ENCODE measurements at regions not wholly inside any gene's neighbourhood (a gene's known extent, or its start where the extent isn't known, plus 50 kb on each side); places are given as distances from the start of the nearest gene placed in this dataset.

- no peak for TF ChIP-seq CTCF (IDR thresholded peaks at IDR 0.05; ENCODE audit: borderline replicate concordance, control extremely low read depth, extremely low read depth, insufficient read depth, missing control alignments)
- in situ Hi-C loops (cut with MboI; ENCODE audit: low sequenced_read_pairs, unreplicated experiment), result no loop called here
- no peak for DNase-seq (ENCODE audit: low spot score)
These were observed 302.1 kb downstream of the MDFIC start for GRCh38 chr7:115223959-115224358.

- TF ChIP-seq CTCF (IDR thresholded peaks at IDR 0.05; ENCODE audit: borderline replicate concordance, control extremely low read depth, extremely low read depth, insufficient read depth, missing control alignments), result no peak
- DNase-seq (ENCODE audit: low spot score), result no peak
- in situ Hi-C loops (cut with MboI; ENCODE audit: low sequenced_read_pairs, unreplicated experiment), result no loop called here
These were observed 299.6 kb downstream of the MDFIC start for GRCh38 chr7:115221456-115221855.

- no peak for TF ChIP-seq CTCF (IDR thresholded peaks at IDR 0.05; ENCODE audit: borderline replicate concordance, control extremely low read depth, extremely low read depth, insufficient read depth, missing control alignments)
- no peak for DNase-seq (ENCODE audit: low spot score)
- in situ Hi-C loops (cut with MboI; ENCODE audit: low sequenced_read_pairs, unreplicated experiment), result no loop called here
These were observed 296.2 kb downstream of the MDFIC start for GRCh38 chr7:115218076-115218475.

GRCh38 chr7:115217373-115217772 is 295.5 kb downstream of the MDFIC start:
- TF ChIP-seq CTCF (IDR thresholded peaks at IDR 0.05; ENCODE audit: borderline replicate concordance, control extremely low read depth, extremely low read depth, insufficient read depth, missing control alignments), result peak; percentile 21
- in situ Hi-C loops (cut with MboI; ENCODE audit: low sequenced_read_pairs, unreplicated experiment), result no loop called here
- peak; percentile 1 for DNase-seq (ENCODE audit: low spot score)

- in situ Hi-C loops (cut with MboI; ENCODE audit: low sequenced_read_pairs, unreplicated experiment), result no loop called here
- DNase-seq (ENCODE audit: low spot score), result no peak
- TF ChIP-seq CTCF (IDR thresholded peaks at IDR 0.05; ENCODE audit: borderline replicate concordance, control extremely low read depth, extremely low read depth, insufficient read depth, missing control alignments), result no peak
These were observed 294.8 kb downstream of the MDFIC start for GRCh38 chr7:115216652-115217051.

GRCh38 chr7:115211171-115211570 is 289.3 kb downstream of the MDFIC start:
- TF ChIP-seq CTCF (IDR thresholded peaks at IDR 0.05; ENCODE audit: borderline replicate concordance, control extremely low read depth, extremely low read depth, insufficient read depth, missing control alignments), result no peak
- in situ Hi-C loops (cut with MboI; ENCODE audit: low sequenced_read_pairs, unreplicated experiment), result no loop called here
- no peak for DNase-seq (ENCODE audit: low spot score)

GRCh38 chr7:115210552-115210951 is 288.7 kb downstream of the MDFIC start:
- no peak for TF ChIP-seq CTCF (IDR thresholded peaks at IDR 0.05; ENCODE audit: borderline replicate concordance, control extremely low read depth, extremely low read depth, insufficient read depth, missing control alignments)
- in situ Hi-C loops (cut with MboI; ENCODE audit: low sequenced_read_pairs, unreplicated experiment), result no loop called here
- DNase-seq (ENCODE audit: low spot score), result no peak

Measured in GM13976 (cell line).